Progenitor cell of endocrine pancreas (in vitro differentiated cells): ENCODE measurements at regions not wholly inside any gene's neighbourhood (a gene's known extent, or its start where the extent isn't known, plus 50 kb on each side); places are given as distances from the start of the nearest gene placed in this dataset.
"Not testable (repeated sequence)": the region's sequence is repeated elsewhere in the genome, so short reads cannot be mapped to it uniquely, and the experiment has no call there.

Experiments used
- DNase-seq: peaks from one replicate; pipeline ENCODE4 v3.0.0; 2021; ENCODE audit warnings: low spot score; ENCODE audit not compliant: unreplicated experiment
- H3K27ac Mint-ChIP-seq: 2 replicates; pipeline ENCODE4 v1.8.0; 2021; ENCODE audit warnings: mild to moderate bottlenecking, moderate library complexity, mixed read lengths
- H3K27me3 Mint-ChIP-seq: 2 replicates; pipeline ENCODE4 v1.8.0; 2021; ENCODE audit warnings: mixed read lengths
- H3K36me3 Mint-ChIP-seq: 2 replicates; pipeline ENCODE4 v1.8.0; 2022; ENCODE audit warnings: mixed read lengths; ENCODE audit not compliant: insufficient read depth
- H3K4me1 Mint-ChIP-seq: 2 replicates; pipeline ENCODE4 v1.8.0; 2021; ENCODE audit warnings: low read depth, mixed read lengths
- H3K4me3 Mint-ChIP-seq: 2 replicates; pipeline ENCODE4 v1.8.0; 2021; ENCODE audit warnings: low read depth, mild to moderate bottlenecking, moderate library complexity, mixed read lengths
- H3K9me3 Mint-ChIP-seq: 2 replicates; pipeline ENCODE4 v1.8.0; 2021; ENCODE audit warnings: low read depth, mixed read lengths
- CTCF ChIP-seq: fragments of 200-600 bp; sonication (generic); IDR thresholded peaks from one replicate; pipeline ENCODE4 v1.5.0; 2021; ENCODE audit warnings: antibody characterized with exemption, mild to moderate bottlenecking; ENCODE audit not compliant: unreplicated experiment

DNA sequence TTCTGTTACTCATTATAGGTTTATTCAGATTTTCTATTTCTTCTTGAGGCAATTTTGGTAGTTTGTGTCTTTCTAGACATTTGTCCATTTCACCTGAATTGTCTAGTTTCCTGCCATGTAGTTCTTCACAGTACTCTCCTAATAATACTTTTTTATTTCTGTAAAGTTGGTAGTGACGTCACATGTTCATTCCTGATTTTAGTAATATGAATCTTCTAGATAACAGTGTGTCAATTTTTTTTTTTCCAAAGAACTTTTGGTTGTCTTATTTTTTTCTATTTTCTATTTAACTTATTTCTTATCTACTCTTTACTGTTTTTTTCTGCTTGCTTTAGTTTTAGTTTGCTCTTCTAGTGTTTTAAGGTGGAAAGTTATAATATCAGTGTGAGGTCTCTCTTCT, 197.3 kb upstream of the SHH start:
- TF ChIP-seq CTCF = no peak
- H3K4me3 Mint-ChIP-seq = no peak overlapping the region
- no peak overlapping the region for H3K27ac Mint-ChIP-seq
- DNase-seq = no peak
- H3K9me3 Mint-ChIP-seq = peaks cover 21% of the 10 kb centered on the region
- no peaks in the 10 kb centered on the region for H3K36me3 Mint-ChIP-seq
- H3K4me1 Mint-ChIP-seq = no peaks in the 10 kb centered on the region
- peaks cover 4% of the 10 kb centered on the region for H3K27me3 Mint-ChIP-seq

GRCh38 chr7:156006876-156007275, 194.6 kb upstream of the SHH start:
- H3K27ac Mint-ChIP-seq, H3K36me3 Mint-ChIP-seq, H3K4me1 Mint-ChIP-seq, DNase-seq, H3K4me3 Mint-ChIP-seq: not testable (repeated sequence)
- peaks cover 14% of the 10 kb centered on the region for H3K27me3 Mint-ChIP-seq
- H3K9me3 Mint-ChIP-seq = peaks cover 18% of the 10 kb centered on the region

DNA sequence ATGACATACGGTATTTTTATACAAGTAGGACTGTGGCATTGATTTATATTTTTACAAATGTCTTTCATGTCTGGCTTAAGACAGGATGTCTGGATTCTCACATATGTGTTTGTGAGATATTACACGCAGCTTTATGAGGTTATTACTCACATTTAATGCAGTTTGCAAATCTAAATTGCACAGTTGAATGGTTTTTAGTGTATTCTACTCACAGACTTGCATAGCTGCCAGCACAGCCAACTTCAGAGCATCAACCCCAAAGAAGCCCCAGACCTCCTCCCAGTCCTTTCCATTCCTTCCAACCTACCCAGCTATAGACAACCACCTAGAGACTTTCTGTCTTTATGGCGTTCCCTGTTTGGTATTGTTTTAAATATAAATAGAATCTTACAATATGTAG, 193.8 kb upstream of the SHH start:
- no peaks in the 10 kb centered on the region for H3K36me3 Mint-ChIP-seq
- no peak for DNase-seq
- TF ChIP-seq CTCF = no peak
- peaks cover 18% of the 10 kb centered on the region for H3K9me3 Mint-ChIP-seq
- H3K4me3 Mint-ChIP-seq = no peak overlapping the region
- peaks cover 19% of the 10 kb centered on the region for H3K27me3 Mint-ChIP-seq
- H3K27ac Mint-ChIP-seq = no peak overlapping the region
- no peaks in the 10 kb centered on the region for H3K4me1 Mint-ChIP-seq

GRCh38 chr7:156005202-156005691, 193.0 kb upstream of the SHH start:
- H3K4me3 Mint-ChIP-seq = no peak overlapping the region
- no peak for TF ChIP-seq CTCF
- peaks cover 15% of the 10 kb centered on the region for H3K9me3 Mint-ChIP-seq

GRCh38 chr7:156004265-156005201, 192.3 kb upstream of the SHH start:
- peaks cover 26% of the 10 kb centered on the region for H3K27me3 Mint-ChIP-seq
- no peak for TF ChIP-seq CTCF
- H3K4me3 Mint-ChIP-seq = no peak overlapping the region
- no peaks in the 10 kb centered on the region for H3K4me1 Mint-ChIP-seq
- DNase-seq = no peak
- H3K9me3 Mint-ChIP-seq = peaks cover 10% of the 10 kb centered on the region
- H3K36me3 Mint-ChIP-seq = no peaks in the 10 kb centered on the region
- H3K27ac Mint-ChIP-seq = no peak overlapping the region

More at GRCh38 chr7:156005202-156005691, 193.0 kb upstream of the SHH start:
- no peaks in the 10 kb centered on the region for H3K36me3 Mint-ChIP-seq
- H3K27ac Mint-ChIP-seq = no peak overlapping the region
- no peak for DNase-seq
- H3K27me3 Mint-ChIP-seq = peaks cover 24% of the 10 kb centered on the region
- no peaks in the 10 kb centered on the region for H3K4me1 Mint-ChIP-seq
